ENCODE measurements at regions not wholly inside any gene's neighbourhood (a gene's known extent, or its start where the extent isn't known, plus 50 kb on each side); places are given as distances from the start of the nearest gene placed in this dataset.
A peak's percentile ranks its signal among the peaks of the same experiment; 100 is the strongest.

GRCh38 chr6:92848459-92848858 is 570.9 kb downstream of the EPHA7 start:
- no peak overlapping the region for H4K91ac ChIP-seq (ENCODE audit: insufficient read length, low read depth, low read length)
- no peak overlapping the region for H3K23ac ChIP-seq (ENCODE audit: insufficient read length, low read depth, low read length)
- no peak overlapping the region for H2BK20ac ChIP-seq (ENCODE audit: low read depth, low read length, poor library complexity, severe bottlenecking)
- no peak overlapping the region for H2BK12ac ChIP-seq (ENCODE audit: insufficient read length, low read depth, low read length)
- H2AK5ac ChIP-seq (ENCODE audit: insufficient read length, low read length) = no peak overlapping the region
- Mint-ChIP-seq H3K27me3 (ENCODE audit: low read depth) (peaks cover 67% of the 10 kb centered on the region), H3K36me3 (ENCODE audit: insufficient read depth in 1 of 3, low read depth in 3 of 3) (peaks cover 0 to 5% (median 2%) of the 10 kb centered on the region in 3 experiments; a peak in 3 of 7 replicates), H3K4me1 (peaks cover 38 to 49% of the 10 kb centered on the region in 2 experiments), H3K9me3 (peaks cover 6 to 8% of the 10 kb centered on the region in 2 experiments), H3K27ac (no peak overlapping the region), H3K4me3 (no peak overlapping the region)
- H3K79me2 ChIP-seq (ENCODE audit: insufficient read depth, low read length) = no peaks in the 10 kb centered on the region
- no peak overlapping the region for H2BK15ac ChIP-seq (ENCODE audit: low read depth, low read length)
- no CpG with 5 or more reads among the region's 4 CpGs for WGBS (ENCODE audit: extremely low coverage, insufficient read length, low lambda C conversion rate)
- H4K20me1 ChIP-seq (ENCODE audit: control insufficient read depth, insufficient read depth, insufficient read length) = no peaks in the 10 kb centered on the region
- H3K9me3 ChIP-seq (ENCODE audit: control insufficient read depth, low read depth, low read length) = no peaks in the 10 kb centered on the region
- H3K23me2 ChIP-seq (ENCODE audit: insufficient read length, low read depth, low read length, poor library complexity, severe bottlenecking) = no peaks in the 10 kb centered on the region
- H2BK5ac ChIP-seq (ENCODE audit: insufficient read length, low read length) = no peak overlapping the region
- peaks cover 45% of the 10 kb centered on the region; the same call in 1 of the 2 replicates for H3K27me3 ChIP-seq (ENCODE audit: insufficient read depth, low read length)
- no peak overlapping the region for H3K9ac ChIP-seq (ENCODE audit: extremely low read depth, insufficient read length, low read length)
- DNase-seq = no peak
- no peak overlapping the region for H2AFZ ChIP-seq (ENCODE audit: low read length)
- no peak overlapping the region for H3K27ac ChIP-seq (ENCODE audit: insufficient read length, low read depth, low read length)
- H2BK120ac ChIP-seq (ENCODE audit: low read depth, low read length, poor library complexity, severe bottlenecking) = no peak overlapping the region
- H3K4ac ChIP-seq (ENCODE audit: low read depth, low read length) = no peak overlapping the region
- H3K14ac ChIP-seq (ENCODE audit: insufficient read depth, low read length) = no peak overlapping the region
- no peak overlapping the region for H3T11ph ChIP-seq (ENCODE audit: low read length)
- peak overlapping the region; percentile 1 for H3K4me2 ChIP-seq (ENCODE audit: insufficient read depth, insufficient read length, low read length)
- H4K5ac ChIP-seq (ENCODE audit: insufficient read length, low read depth, low read length) = no peak overlapping the region
- H3K56ac ChIP-seq (ENCODE audit: insufficient read length, low read depth, low read length) = no peak overlapping the region
- TF ChIP-seq CTCF (conservative IDR thresholded peaks at IDR 0.05) = no peak
- H3K18ac ChIP-seq (ENCODE audit: insufficient read length, low read depth, low read length) = no peak overlapping the region
- H3K4me1 ChIP-seq (ENCODE audit: insufficient read depth, low read length) = peaks cover 10% of the 10 kb centered on the region
- H4K8ac ChIP-seq (replicated peaks; ENCODE audit: insufficient read length, low read depth, low read length) = no peak overlapping the region
- H3K79me1 ChIP-seq (ENCODE audit: insufficient read depth, low read depth, low read length, poor library complexity, severe bottlenecking) = no peaks in the 10 kb centered on the region

All from H9 (cell line).